ENCODE measurements at regions not wholly inside any gene's neighbourhood (a gene's known extent, or its start where the extent isn't known, plus 50 kb on each side); places are given as distances from the start of the nearest gene placed in this dataset.

DNA sequence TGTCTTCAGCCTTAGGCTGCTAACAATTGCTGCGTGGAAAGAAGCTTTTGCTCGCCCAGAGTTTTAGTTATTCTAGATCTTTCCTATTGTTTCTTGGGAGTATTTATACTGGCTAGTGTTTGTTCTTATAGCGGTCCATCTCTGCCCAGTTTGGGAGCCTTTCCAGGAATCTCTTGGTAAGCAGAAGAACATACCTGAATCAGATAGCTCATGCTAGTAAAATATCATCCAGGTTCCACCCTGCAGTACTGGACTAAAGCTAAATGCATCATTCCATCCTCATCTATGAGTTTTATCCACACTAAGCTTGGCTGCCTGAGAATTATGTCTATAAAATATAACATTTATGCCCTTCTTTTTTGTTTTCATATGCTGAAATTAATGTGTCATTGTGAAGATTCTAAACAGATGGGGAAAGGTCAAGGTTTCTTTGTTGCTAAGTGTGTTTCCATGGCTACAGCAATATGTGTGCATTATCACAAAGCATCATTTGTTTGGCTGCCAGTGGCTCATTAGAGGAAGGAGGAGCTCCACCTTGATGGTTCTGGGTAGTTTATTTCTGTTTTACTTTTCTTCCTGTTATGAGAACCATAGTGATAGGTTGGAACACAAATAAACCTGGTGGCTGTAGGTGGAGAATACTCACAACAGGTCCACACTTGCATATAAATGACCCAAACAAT, 182.8 kb downstream of the PIK3C3 start:
- DNase-seq (ENCODE audit: low read depth in 2 of 2) = no peak

DNA sequence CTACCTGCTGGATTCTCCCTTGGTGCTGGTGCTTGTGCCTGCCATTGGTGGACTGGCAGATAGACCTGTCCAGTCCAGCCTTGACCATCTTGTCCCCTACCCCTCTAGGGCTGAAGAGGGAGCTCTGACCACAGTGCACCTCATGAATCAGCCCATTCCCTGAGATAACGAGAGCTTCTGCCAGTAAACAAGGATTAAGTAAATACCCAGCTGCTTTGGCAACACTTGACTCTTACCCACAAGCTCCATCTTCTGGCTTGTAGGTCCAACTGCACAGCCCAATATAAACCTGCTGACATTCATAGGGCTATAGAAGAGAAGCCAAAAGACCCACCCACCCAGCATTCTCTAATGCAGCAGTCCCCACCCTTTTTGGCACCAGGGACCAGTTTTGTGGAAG, 186.4 kb downstream of the PIK3C3 start:
- no peak for DNase-seq (ENCODE audit: low read depth in 2 of 2)

DNA sequence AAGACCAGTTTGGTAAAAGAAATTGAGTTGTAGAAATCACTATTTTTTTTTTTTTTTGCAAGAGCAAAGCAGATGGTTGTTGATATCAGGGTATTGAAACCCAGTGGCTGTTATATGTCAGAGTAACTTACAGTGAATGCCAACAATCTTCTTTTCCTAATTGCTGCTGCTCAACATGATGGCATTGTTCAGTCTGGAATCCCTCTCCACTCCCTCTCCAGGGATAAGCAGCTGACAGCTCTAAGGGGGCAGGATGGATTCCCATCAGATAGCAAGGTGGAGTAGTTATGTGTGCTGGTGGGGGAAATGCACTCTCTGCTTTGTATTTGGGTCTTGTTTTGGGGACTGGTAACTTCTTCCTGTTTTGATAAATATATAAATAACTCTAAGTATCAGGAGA, 200.0 kb downstream of the PIK3C3 start:
- no peak for DNase-seq (ENCODE audit: low read depth in 2 of 2)

DNA sequence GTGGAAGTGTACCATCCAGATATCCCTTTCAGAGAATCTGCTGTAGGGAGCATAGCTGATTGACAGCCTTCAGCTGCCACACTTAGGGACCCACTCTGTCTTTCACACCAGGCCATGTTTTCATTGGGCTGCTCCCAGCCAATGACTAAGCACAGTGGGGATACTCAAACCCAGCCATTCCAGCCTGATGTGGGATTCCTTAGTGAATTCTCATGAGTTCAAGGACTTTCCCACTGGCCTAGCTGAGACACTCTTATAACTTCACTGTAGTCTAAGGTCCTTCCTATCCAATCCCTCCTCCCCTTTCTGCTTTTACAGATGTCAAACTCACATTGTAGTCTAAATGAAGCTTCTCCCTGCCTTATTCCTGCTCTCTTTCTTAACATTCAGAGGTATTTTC, 201.2 kb downstream of the PIK3C3 start:
- no peak for DNase-seq (ENCODE audit: low read depth in 2 of 2)

GRCh38 chr18:42157420-42157819, 202.4 kb downstream of the PIK3C3 start:
- no peak for DNase-seq (ENCODE audit: low read depth in 2 of 2)

- no peak for DNase-seq (ENCODE audit: low read depth in 2 of 2)
Measured at GRCh38 chr18:42157878-42158277, 202.8 kb downstream of the PIK3C3 start.

DNA sequence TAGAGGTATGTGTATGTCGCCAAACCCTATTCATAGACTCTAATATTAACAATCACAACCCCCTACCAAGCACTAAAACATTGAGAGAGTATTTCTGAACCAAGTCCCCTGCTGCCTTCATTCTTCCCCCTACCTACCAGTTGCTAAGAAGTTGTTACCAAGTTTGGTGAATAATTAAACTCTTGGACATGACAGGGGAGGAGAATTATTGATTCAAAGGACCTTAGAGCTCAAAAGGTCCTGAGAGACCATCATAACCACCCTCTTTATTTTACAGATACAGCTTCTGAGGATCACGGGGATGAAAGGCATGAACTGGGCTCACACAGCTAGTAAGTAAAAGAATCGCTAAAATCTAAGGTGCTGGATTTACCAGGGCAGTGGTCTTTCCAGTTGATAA, 204.1 kb downstream of the PIK3C3 start:
- DNase-seq (ENCODE audit: low read depth in 2 of 2) = no peak

- no peak for DNase-seq (ENCODE audit: low read depth in 2 of 2)
Measured at GRCh38 chr18:42163321-42163720, 208.3 kb downstream of the PIK3C3 start.

DNA sequence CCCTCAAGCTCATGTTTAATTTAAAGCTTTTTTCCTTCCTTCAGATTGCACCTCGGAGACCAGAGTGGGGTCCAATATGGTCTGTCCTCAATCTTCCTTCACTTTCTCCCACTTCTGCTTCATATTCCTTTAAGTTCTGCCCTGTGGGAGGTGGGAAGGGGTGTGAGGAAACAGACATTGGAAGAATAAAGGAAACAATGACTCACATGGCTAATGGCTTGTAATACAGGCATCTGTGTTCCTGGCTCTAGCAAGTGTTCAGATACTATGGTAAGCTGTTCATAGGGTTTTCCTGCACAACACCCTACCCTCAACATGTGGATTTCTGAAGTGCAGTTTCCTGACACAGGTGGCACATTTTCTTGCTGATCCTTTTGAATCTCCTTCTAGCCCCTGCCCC, 209.5 kb downstream of the PIK3C3 start:
- DNase-seq (ENCODE audit: low read depth in 2 of 2) = no peak

DNA sequence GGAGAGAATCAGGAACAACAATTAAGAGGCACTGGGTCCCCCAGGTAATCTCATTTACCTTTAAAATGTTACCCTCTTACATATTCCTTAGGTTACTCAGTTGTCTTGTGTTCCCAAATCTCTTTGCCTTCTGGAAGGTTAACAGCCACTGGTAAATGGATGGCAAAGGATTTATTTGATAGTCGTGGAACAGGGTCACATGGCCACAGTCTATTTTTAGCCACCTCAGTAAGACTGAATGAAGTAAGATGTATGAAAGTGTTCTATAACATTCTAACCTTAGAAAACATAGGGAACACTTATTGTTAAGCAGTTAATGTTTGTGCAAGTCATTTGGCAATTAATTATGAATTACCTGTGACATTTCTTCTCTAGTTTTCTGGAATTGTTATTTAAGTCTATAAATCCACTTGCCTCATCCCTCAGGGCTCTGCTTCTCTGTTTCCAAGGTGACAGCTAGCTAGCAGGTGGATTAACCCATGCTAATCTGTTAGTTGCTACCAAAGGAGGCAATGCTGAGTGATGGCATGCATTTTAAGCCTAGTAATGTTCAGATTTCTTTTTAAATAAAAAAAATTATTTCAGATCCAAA, 211.0 kb downstream of the PIK3C3 start:
- DNase-seq (ENCODE audit: low read depth in 2 of 2) = no peak

- DNase-seq (ENCODE audit: low read depth in 2 of 2) = no peak
Measured at GRCh38 chr18:42168487-42168886, 213.5 kb downstream of the PIK3C3 start.

DNA sequence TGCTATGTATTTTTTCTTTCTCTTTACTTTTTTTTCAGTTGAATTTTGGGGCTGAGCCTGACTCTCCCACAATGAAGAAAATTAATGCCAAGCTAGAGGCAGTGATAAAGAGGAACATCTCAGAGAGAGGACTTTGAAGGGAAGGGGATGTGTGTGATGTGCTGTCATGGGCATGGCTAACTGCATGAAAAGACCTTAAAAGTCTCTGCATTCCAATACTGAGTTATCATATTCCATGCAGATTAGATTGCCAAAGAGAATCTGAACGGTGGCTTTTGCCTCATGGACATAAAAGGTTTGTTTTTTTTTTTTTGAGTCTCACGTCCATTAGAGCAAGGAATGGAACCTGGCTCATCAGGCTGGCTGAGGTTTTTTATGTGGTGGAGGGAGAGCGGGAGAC, 213.9 kb downstream of the PIK3C3 start:
- DNase-seq (ENCODE audit: low read depth in 2 of 2) = no peak

DNA sequence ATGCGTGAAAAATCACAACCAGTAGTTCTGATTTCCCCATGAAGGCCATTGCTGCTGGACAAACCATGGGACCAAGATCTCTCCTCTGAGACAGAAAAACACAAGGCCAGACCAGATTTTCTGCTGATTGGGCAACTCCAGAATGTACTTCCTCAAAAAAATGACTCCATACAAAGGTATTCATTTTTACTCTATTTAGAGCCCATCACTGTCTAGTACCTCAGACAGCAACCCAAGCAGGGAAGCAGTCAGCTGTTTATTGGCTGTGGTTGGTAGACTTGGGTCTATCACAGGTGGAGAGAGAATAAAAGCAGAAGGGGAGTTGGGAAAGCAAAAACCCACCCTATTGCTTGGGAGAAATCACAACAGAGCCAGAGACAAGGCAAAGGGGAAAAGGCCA, 219.9 kb downstream of the PIK3C3 start:
- DNase-seq (ENCODE audit: low read depth in 2 of 2) = no peak

- DNase-seq (ENCODE audit: low read depth in 2 of 2) = no peak
Measured at GRCh38 chr18:42176599-42176998, 221.6 kb downstream of the PIK3C3 start.

DNA sequence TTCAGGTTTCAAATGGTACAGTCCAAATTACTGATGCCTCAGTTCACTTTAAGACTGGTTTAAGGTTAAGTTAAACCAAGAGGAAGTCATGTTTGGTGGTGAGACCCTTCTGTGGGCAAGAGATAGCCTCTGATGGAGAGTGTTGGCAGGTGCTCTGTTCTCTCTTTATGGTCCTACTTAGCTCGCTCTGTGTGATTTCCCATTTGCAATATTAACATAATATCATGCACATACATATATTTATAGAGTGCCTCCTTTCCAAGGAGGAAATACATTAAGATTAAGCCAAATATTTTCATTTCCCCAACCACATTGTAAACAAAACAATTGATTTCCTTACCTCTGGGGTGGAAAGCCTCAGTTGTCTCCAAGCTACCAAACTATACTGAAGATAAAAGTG, 222.4 kb downstream of the PIK3C3 start:
- no peak for DNase-seq (ENCODE audit: low read depth in 2 of 2)

DNA sequence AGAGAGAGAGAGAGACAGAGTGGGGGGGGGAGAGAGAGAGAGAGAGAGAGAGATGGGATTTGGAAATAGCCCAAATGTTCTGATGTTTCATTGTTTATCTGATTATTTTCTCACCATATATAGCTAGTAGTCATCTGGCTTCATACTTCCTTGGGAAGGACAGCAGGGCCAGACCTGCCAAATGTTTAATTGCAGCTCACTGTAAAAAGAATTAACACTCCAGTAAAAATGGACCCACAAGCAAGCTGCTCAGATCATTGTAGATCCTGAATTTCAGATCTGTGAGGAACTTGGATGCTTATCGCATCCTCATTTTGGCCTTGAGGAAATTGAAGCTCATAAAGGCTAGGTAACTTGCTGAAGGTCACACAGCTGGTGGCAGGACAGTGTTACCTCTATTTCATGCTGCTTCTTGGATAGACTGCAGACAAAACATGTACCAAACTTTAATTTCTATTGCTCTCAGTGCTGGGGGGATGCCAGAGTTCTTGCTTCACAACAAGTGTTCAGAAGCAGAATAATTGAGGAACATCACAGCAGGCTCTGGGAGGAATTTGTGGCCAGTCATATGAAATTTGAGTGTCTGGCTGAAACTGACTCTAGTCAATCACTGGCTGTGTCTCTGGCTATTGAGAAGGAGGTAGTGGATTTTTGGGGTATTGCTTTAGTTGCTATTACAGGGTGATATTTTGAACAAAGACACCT, 223.5 kb downstream of the PIK3C3 start:
- no peak for DNase-seq (ENCODE audit: low read depth in 2 of 2)

DNA sequence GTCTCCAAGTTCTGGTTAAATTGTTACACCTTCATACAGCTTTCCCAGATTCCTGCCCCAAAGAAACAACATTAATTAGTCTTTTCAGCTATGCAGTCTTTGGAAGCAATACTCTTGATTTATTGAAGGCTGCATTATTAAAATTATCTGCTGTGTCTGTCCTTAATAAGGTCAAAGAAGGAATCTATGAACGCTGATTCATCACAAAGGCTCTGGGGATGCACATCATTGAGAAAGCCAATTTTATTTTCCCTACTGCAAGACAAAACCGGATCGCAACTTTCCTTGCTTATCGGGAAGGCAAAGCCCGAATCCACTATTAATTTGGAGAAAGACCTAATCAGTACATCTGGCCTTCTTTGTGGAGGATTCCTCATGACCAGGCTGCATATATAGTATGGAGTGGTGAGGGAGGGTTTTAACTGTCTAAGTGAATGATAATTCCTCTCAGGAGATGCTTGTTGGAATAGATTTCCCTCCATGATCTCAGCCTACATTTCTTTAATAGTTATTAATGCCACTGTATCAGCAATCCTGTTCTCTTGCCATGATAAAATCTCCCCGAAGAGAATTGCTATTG, 224.6 kb downstream of the PIK3C3 start:
- DNase-seq (ENCODE audit: low read depth in 2 of 2) = no peak

DNA sequence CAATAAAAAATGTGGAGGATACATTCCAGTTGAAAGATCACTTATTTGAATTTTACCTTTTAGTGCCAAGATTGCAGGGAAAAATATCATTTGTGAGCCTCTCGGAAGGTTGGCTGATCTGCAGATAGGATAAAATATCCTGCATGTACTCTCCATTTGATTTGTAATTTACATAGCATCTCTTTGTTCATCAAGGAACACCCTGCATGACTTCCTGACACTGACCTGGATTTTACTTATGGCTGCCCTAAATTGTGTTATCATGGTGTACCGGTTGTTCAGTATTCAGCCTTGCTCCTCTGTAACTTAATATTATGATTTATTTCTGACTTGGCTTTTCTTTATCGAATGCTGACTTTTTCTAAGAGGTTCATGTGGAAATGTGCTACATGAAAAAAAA, 226.4 kb downstream of the PIK3C3 start:
- DNase-seq (ENCODE audit: low read depth in 2 of 2) = no peak

DNA sequence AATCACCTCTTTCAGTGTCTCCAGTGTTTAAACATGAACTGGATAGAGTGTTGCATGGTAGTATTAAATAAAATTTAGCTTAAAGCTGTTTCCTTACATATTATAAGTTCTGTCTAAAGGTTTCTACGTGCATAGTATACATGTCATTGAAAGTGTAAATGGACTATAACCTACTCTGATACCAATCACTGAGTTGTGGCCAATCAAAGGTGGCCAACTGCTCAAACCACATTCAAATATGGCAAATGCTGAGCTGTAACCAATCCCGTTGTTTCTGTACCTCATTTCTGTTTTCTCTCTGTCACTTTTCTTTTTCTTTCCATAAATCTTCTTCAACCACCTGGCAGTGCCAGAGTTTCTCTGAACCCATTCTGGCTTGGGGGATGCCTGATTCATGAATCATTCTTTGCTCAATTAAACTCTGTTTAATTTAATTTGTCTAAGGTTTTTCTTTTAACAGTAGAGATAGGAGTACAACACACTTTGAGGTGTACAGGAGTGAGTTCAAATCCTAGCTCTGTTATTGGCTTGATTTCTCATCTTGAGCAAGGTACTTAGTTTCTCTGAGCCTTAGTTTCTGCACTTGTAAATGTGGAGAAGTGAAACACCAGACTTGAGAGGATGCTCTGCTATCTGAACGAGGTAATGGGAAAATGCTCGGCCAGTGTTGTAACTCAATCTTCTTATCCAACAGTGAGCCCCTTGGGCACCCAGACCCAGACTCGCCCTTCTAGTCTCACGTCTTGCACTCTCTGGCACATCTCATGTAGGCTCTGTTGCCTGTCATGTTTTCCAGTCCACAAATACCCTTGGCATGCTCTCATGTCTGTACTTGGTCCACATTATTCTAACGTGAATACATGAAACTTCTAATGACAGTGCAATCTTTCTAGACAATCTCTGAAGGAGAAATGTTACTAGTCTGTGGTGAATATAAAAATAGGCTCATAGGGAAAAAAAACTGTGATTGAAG, 228.0 kb downstream of the PIK3C3 start:
- DNase-seq (ENCODE audit: low read depth in 2 of 2) = no peak

DNA sequence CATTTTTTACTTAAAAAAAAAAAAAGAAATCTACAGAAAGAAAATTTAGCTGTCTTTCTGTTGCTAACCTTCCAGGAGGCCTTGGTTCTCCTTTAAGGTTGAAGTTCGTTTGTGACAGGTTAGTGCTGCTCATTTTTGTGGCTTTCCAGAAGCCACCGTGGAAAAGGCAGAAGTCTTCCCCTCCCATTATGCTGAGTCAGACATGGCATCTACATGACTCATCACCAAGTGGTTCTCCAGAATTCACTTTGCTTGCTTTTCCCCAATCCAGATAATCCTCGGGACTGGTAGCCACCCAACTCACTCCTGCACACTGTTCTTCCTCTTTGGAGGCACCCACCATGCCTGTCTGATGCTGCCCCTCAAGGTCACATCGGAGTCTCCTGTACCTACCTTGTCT, 228.7 kb downstream of the PIK3C3 start:
- DNase-seq (ENCODE audit: low read depth in 2 of 2) = peak; percentile 48 to 52

DNA sequence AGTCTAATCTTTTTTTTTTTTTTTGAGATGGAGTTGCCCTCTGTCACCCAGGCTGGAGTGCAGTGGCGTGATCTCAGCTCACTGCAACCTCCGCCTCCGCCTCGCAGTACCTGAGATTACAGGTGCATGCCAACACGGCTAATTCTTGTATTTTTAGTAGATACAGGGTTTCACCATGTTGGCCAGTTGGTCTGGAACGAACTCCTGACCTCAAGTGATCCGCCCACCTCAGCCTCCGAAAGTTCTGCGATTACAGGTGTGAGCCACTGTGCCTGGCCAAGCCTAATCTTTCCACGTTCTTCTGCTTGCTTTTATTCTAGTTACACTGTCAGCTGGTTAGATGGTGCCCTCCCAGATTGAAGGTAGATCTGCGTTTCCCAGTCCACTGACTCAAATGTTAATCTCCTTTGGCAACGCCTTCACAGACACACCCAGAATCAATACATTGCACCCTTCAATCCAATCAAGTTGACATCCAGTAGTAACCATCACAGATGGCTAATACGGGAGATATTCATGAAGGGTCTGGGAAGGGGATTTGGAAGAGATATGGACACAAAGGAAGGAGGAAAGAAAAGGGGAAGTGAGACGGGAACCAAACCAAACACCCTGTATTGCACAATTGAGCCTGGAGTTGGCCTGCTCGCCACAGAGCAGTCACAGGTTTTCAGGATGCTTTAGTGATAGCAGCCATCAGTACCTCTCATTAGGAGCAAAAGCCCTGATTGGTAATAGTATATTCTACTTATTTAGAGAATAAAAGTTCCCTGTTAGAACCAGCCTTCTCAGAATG, 229.8 kb downstream of the PIK3C3 start:
- DNase-seq (ENCODE audit: low read depth in 2 of 2) = no peak
